ENCODE measurements at regions not wholly inside any gene's neighbourhood (a gene's known extent, or its start where the extent isn't known, plus 50 kb on each side); places are given as distances from the start of the nearest gene placed in this dataset.

DNA sequence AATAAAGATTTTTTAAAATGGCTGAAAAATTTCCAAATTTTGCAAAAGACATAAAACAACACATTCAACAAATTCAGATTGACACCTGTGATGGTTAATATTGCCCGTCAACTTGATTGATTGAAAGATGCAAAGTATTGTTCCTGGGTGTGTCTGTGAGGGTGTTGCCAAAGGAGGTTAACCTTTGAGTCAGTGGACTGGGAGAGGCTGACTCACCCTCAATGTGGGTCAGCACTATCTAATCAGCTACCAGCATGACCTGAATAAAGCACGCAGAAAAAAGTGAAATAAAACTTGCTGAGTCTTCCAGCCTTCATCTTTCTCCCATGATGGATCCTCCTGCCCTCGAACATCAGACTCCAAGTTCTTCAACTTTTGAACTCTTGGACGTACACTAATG, 868.0 kb upstream of the CTNND2 start:
- no peaks in the 10 kb centered on the region for H3K9me3 ChIP-seq (ENCODE audit: insufficient read depth in 2 of 2, low read depth in 1 of 2, low read length in 1 of 2)
- no peak for DNase-seq (ENCODE audit: low read depth in 1 of 2, low spot score in 2 of 2)
- no peaks in the 10 kb centered on the region for H3K4me1 ChIP-seq (replicated peaks in 1 of 4; ENCODE audit: control insufficient read depth in 3 of 4, insufficient read depth in 4 of 4, low read length in 3 of 4)
- H3K9ac ChIP-seq (replicated peaks in 1 of 4; ENCODE audit: extremely low read depth in 1 of 4, low read depth in 3 of 4, low read length in 3 of 4): no peak overlapping the region
- H3K36me3 ChIP-seq (ENCODE audit: control insufficient read depth in 2 of 4, insufficient read depth in 4 of 4, low read length in 3 of 4): no peaks in the 10 kb centered on the region
- no peaks in the 10 kb centered on the region for H3K79me1 ChIP-seq (ENCODE audit: low read depth, low read length)
- CTCF ChIA-PET (ENCODE audit: partially characterized antibody): interaction anchor here (0.6 to 0.7 kb wide), 2 partner anchors 13 to 27 kb away, joined by 3 read pairs; no protein-coding TSS in a partner anchor
- H2AK5ac ChIP-seq (ENCODE audit: low read depth, low read length): no peak overlapping the region
- H3K27ac ChIP-seq (ENCODE audit: low read depth, low read length): no peak overlapping the region
- no peak overlapping the region for H3K18ac ChIP-seq (ENCODE audit: extremely low read depth, low read length)
- H2BK15ac ChIP-seq (ENCODE audit: low read length): no peak overlapping the region
- no peaks in the 10 kb centered on the region for H4K20me1 ChIP-seq (replicated peaks in 1 of 2; ENCODE audit: control insufficient read depth in 1 of 2, insufficient read depth in 2 of 2, low read length in 2 of 2)
- H3K27me3 ChIP-seq (replicated peaks in 1 of 4; ENCODE audit: control insufficient read depth in 3 of 4, extremely low read depth in 1 of 4, insufficient read depth in 3 of 4, low read length in 3 of 4): no peaks in the 10 kb centered on the region
- H3K14ac ChIP-seq (ENCODE audit: insufficient read length): no peak overlapping the region
- FAIRE-seq: no peak
- no peak overlapping the region for H2AFZ ChIP-seq (ENCODE audit: low read length)
- H2BK120ac ChIP-seq (replicated peaks; ENCODE audit: low read depth, low read length): no peak overlapping the region
- no peak overlapping the region for H2BK20ac ChIP-seq (ENCODE audit: low read length)
- no peak overlapping the region for H3K4ac ChIP-seq (replicated peaks; ENCODE audit: insufficient read length, low read depth, low read length)
- no peak overlapping the region for H4K5ac ChIP-seq (ENCODE audit: insufficient read length, low read depth, low read length)
- no peak overlapping the region for H4K91ac ChIP-seq (replicated peaks; ENCODE audit: insufficient read length, low read length)
- no peak overlapping the region for H3K4me3 ChIP-seq (ENCODE audit: extremely low read depth in 1 of 4, insufficient read depth in 2 of 4, low read depth in 3 of 4, low read length in 4 of 4)
- 0 out of 2 replicates have a peak, but pooled peaks cover 1% of the 10 kb centered on the region for H3K23me2 ChIP-seq (ENCODE audit: low read depth, low read length)
- no peak overlapping the region for H4K8ac ChIP-seq (ENCODE audit: extremely low read depth, insufficient read depth, low read length)
- H2BK5ac ChIP-seq (ENCODE audit: low read depth, low read length): no peak overlapping the region
- H3K4me2 ChIP-seq (ENCODE audit: insufficient read depth in 1 of 2, low read depth in 2 of 2, low read length in 2 of 2): no peak overlapping the region
- no peak overlapping the region for H3K56ac ChIP-seq (replicated peaks; ENCODE audit: insufficient read length, low read depth, low read length)
- H3K23ac ChIP-seq (ENCODE audit: insufficient read length): no peak overlapping the region
- H3K79me2 ChIP-seq (ENCODE audit: control insufficient read depth in 1 of 2, insufficient read depth in 2 of 2, low read length in 2 of 2): no peaks in the 10 kb centered on the region
- WGBS, 2 experiments (ENCODE audit: extremely low coverage in 1 of 2, insufficient coverage in 1 of 2, insufficient read length in 1 of 2, insufficient replicate concordance in 2 of 2, low coverage in 1 of 2, low lambda C conversion rate in 2 of 2, missing lambda C conversion rate in 1 of 2): 93% methylated on average over 4 of the region's 4 CpGs; no CpG with 5 or more reads in 1 of the 2 experiments
- no peak overlapping the region for H2BK12ac ChIP-seq (ENCODE audit: low read depth, low read length)
- POLR2A ChIA-PET (ENCODE audit: partially characterized antibody): no interaction called here
- no peak for TF ChIP-seq TBP (IDR thresholded peaks at IDR 0.05; ENCODE audit: low read depth, low read length)
- TF ChIP-seq SP2 (IDR thresholded peaks at IDR 0.05; ENCODE audit: low read length): no peak
- no peak for TF ChIP-seq CBX5 (IDR thresholded peaks at IDR 0.05; ENCODE audit: low read depth, low read length)
- no peak for TF ChIP-seq TAF7 (optimal IDR thresholded peaks at IDR 0.05; ENCODE audit: borderline replicate concordance, low read depth, low read length)
- TF ChIP-seq CTBP2 (IDR thresholded peaks at IDR 0.05; ENCODE audit: borderline replicate concordance, insufficient read depth, insufficient read length, low read length): no peak
- no peak for TF ChIP-seq BACH1 (IDR thresholded peaks at IDR 0.05; ENCODE audit: low read length)
- TF ChIP-seq, protein P1, sequence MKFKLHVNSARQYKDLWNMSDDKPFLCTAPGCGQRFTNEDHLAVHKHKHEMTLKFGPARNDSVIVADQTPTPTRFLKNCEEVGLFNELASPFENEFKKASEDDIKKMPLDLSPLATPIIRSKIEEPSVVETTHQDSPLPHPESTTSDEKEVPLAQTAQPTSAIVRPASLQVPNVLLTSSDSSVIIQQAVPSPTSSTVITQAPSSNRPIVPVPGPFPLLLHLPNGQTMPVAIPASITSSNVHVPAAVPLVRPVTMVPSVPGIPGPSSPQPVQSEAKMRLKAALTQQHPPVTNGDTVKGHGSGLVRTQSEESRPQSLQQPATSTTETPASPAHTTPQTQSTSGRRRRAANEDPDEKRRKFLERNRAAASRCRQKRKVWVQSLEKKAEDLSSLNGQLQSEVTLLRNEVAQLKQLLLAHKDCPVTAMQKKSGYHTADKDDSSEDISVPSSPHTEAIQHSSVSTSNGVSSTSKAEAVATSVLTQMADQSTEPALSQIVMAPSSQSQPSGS (IDR thresholded peaks at IDR 0.05; ENCODE audit: low read length): no peak
- no peak for TF ChIP-seq BCL11A (IDR thresholded peaks at IDR 0.05; ENCODE audit: low read depth in 2 of 2, low read length in 2 of 2)
- TF ChIP-seq MAFK (IDR thresholded peaks at IDR 0.05; ENCODE audit: low read depth, low read length): no peak
- no peak for TF ChIP-seq KDM5A (IDR thresholded peaks at IDR 0.05; ENCODE audit: low read length)
- TF ChIP-seq POLR2AphosphoS5 (IDR thresholded peaks at IDR 0.05; ENCODE audit: low read depth, low read length): no peak

Measured in H1 (cell line).